ENCODE measurements at regions not wholly inside any gene's neighbourhood (a gene's known extent, or its start where the extent isn't known, plus 50 kb on each side); places are given as distances from the start of the nearest gene placed in this dataset.

DNA sequence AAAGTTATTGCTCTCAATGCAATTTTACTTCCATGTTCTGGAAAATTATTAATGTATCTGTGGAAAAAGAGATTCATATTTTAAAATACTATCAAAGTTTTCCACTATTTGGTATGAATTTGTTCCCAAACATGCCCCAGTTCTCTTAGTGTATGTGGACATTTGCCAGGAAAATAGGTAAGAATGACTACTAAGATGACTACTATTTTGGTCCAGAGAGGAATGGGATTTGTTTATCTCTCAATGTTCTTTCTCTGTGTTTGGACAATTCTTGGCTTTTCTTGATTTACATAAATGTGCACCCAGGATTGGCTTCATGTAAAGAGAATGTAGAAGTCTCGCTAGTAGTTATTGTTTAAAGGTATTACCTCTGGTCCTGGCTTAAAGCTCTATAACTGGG, 60.3 kb upstream of the POT1 start:
- no peak for DNase-seq
